ENCODE measurements at regions not wholly inside any gene's neighbourhood (a gene's known extent, or its start where the extent isn't known, plus 50 kb on each side); places are given as distances from the start of the nearest gene placed in this dataset.

GRCh38 chr16:49940464-49941224, 84.4 kb upstream of the CNEP1R1 start:
- TF ChIP-seq CTCF (IDR thresholded peaks at IDR 0.05) (no peak), EP300 (IDR thresholded peaks at IDR 0.05) (no peak), POLR2A (IDR thresholded peaks at IDR 0.05) (no peak)
